Osteocyte (in vitro differentiated cells): ENCODE measurements at regions not wholly inside any gene's neighbourhood (a gene's known extent, or its start where the extent isn't known, plus 50 kb on each side); places are given as distances from the start of the nearest gene placed in this dataset.

Experiments used
- DNase-seq: peaks from one replicate; pipeline ENCODE4 v3.0.0; 2021; ENCODE audit warnings: mixed read lengths; ENCODE audit not compliant: unreplicated experiment; ENCODE audit errors: extremely low spot score
- H3K27ac Mint-ChIP-seq: one replicate; pipeline ENCODE4 v1.8.0; 2021; ENCODE audit warnings: mild to moderate bottlenecking, mixed read lengths; ENCODE audit not compliant: unreplicated experiment
- H3K27me3 Mint-ChIP-seq: one replicate; pipeline ENCODE4 v1.8.0; 2021; ENCODE audit warnings: mixed read lengths; ENCODE audit not compliant: unreplicated experiment
- H3K36me3 Mint-ChIP-seq: one replicate; pipeline ENCODE4 v1.8.0; 2021; ENCODE audit warnings: mixed read lengths; ENCODE audit not compliant: unreplicated experiment
- H3K4me1 Mint-ChIP-seq: one replicate; pipeline ENCODE4 v1.8.0; 2021; ENCODE audit warnings: mixed read lengths; ENCODE audit not compliant: unreplicated experiment
- H3K4me3 Mint-ChIP-seq: one replicate; pipeline ENCODE4 v1.8.0; 2021; ENCODE audit warnings: mild to moderate bottlenecking, moderate library complexity, mixed read lengths; ENCODE audit not compliant: unreplicated experiment
- H3K9me3 Mint-ChIP-seq: one replicate; pipeline ENCODE4 v1.8.0; 2021; ENCODE audit warnings: mixed read lengths; ENCODE audit not compliant: unreplicated experiment
- TF ChIP-seq, protein P1 (sequence below): fragments of 200-600 bp; sonication (generic); IDR thresholded peaks from 2 replicates; pipeline ENCODE4 v1.5.0; 2021; ENCODE audit warnings: antibody characterized with exemption, mild to moderate bottlenecking, moderate library complexity

DNA sequence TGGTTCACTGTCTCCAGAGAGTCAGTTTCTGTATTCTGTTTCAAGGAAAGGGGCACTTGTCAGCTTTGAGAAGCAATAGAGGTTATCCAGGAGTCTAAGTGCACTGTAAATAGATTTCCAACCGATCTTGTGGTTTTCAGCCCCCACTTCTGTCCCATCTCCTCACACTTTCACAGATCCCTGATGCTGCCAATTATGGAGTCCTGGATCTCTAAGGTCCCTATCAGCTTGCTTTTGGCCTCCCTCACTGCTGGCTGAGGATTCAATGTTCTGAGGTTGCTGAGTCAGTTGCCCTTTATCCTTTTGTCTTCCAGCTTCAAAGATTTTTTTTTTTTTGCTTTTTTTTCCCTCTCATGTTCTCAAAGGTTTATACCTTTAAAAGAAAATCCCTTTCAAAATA is 98.4 kb downstream of the DIRAS3 start:
- Mint-ChIP-seq H3K4me1 (peaks cover 3% of the 10 kb centered on the region), H3K27me3 (no peaks in the 10 kb centered on the region), H3K27ac (no peak overlapping the region), H3K4me3 (no peak overlapping the region), H3K9me3 (no peaks in the 10 kb centered on the region), H3K36me3 (no peaks in the 10 kb centered on the region)
- TF ChIP-seq, protein P1, sequence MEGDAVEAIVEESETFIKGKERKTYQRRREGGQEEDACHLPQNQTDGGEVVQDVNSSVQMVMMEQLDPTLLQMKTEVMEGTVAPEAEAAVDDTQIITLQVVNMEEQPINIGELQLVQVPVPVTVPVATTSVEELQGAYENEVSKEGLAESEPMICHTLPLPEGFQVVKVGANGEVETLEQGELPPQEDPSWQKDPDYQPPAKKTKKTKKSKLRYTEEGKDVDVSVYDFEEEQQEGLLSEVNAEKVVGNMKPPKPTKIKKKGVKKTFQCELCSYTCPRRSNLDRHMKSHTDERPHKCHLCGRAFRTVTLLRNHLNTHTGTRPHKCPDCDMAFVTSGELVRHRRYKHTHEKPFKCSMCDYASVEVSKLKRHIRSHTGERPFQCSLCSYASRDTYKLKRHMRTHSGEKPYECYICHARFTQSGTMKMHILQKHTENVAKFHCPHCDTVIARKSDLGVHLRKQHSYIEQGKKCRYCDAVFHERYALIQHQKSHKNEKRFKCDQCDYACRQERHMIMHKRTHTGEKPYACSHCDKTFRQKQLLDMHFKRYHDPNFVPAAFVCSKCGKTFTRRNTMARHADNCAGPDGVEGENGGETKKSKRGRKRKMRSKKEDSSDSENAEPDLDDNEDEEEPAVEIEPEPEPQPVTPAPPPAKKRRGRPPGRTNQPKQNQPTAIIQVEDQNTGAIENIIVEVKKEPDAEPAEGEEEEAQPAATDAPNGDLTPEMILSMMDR: no peak
- no peak for DNase-seq

DNA sequence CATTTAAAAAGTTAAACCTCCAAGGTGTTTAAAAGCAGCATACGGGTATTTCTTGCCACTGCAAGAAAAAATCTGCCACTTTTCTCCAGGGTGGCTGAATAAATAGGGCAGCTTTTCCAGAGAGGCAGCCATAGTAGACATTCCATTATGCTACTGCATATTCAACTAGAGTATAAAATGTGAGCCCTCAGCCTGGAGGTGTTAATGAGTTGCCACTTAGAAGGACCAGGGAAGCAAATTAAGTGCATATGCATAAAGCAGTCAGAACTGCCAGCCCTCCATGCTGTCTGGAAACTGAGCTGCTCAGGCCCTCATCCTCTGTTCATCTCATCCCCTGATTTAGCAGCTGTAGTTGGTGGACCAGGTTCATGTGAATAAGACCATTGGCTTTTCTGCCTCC is 99.4 kb downstream of the DIRAS3 start:
- H3K9me3 Mint-ChIP-seq: no peaks in the 10 kb centered on the region
- no peak overlapping the region for H3K27ac Mint-ChIP-seq
- peaks cover 8% of the 10 kb centered on the region for H3K4me1 Mint-ChIP-seq
- DNase-seq: no peak
- H3K27me3 Mint-ChIP-seq: no peaks in the 10 kb centered on the region
- no peaks in the 10 kb centered on the region for H3K36me3 Mint-ChIP-seq
- TF ChIP-seq, protein P1: no peak
- no peak overlapping the region for H3K4me3 Mint-ChIP-seq

DNA sequence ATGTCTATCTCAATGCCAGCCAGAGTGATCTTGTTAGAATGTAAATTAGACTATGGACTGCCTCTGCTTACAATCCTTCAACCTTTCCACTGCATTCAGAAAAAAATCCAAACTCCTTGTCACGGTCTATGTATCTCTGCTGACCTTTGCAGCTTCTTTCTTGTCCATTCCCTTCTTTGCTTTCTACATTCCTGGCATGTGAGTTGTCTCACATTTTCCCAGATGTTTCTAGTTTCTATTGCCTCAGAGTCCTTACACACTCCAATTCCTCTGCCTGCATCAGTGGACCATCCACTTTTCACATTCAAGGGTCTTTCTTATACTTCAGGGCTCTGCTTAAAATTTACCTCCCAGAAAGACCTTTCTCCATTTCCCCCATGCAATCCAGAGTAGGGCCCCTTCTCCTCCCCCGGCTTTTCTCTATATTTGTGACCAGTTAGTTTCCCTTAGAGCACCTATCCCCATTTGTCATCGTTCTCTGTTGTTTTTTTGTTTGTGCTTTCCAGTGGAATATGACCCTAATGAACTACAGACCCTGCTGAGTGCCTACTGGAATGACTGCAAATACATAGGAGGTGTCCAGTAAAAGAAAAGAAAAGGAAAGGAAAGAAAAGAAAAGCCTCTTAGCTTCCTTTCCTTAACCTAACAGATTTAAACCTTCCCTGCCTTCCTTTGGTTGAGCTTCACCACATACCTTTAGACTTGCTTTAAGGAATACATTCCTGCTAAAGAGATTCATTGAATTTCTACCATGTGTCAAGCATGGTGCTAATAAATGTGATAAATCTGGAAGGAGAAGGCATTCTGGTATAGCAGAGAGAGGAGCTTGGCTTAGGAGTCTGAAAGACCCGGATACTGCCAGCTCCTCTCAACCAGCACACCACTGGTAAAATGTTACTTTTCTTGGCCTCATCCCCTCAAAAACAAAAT is 102.0 kb downstream of the DIRAS3 start:
- no peaks in the 10 kb centered on the region for H3K36me3 Mint-ChIP-seq
- DNase-seq: no peak
- H3K27ac Mint-ChIP-seq: no peak overlapping the region
- no peak overlapping the region for H3K4me3 Mint-ChIP-seq
- no peaks in the 10 kb centered on the region for H3K9me3 Mint-ChIP-seq
- TF ChIP-seq, protein P1: no peak
- H3K4me1 Mint-ChIP-seq: peaks cover 10% of the 10 kb centered on the region
- no peaks in the 10 kb centered on the region for H3K27me3 Mint-ChIP-seq

DNA sequence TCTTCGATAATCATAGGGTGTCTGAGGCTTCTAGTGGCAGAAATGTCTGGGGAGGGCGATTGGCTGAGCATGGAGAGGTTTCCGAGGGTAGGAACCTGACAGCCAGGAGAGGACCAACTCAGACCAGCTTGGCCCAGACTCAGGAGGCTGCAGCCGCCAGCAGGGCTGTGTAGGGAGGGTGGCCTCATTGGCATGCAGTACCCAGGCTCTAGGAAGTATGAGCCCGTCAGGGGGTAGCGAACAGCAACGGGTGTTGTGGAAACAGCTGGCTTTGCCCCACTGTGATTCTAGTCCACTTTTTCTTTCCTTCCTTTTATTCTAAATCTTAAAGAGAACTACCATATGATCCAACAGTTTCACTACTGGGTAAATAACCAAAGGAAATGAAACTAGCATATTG is 103.3 kb downstream of the DIRAS3 start:
- Mint-ChIP-seq H3K4me1 (peaks cover 17% of the 10 kb centered on the region), H3K36me3 (no peaks in the 10 kb centered on the region)

More for the DNA sequence above, 103.3 kb downstream of the DIRAS3 start:
- Mint-ChIP-seq H3K4me3 (no peak overlapping the region), H3K27me3 (no peaks in the 10 kb centered on the region), H3K27ac (peak overlapping the region; percentile 25), H3K9me3 (no peaks in the 10 kb centered on the region)
- DNase-seq: no peak
- TF ChIP-seq, protein P1: no peak
